ENCODE measurements at regions not wholly inside any gene's neighbourhood (a gene's known extent, or its start where the extent isn't known, plus 50 kb on each side); places are given as distances from the start of the nearest gene placed in this dataset.

DNA sequence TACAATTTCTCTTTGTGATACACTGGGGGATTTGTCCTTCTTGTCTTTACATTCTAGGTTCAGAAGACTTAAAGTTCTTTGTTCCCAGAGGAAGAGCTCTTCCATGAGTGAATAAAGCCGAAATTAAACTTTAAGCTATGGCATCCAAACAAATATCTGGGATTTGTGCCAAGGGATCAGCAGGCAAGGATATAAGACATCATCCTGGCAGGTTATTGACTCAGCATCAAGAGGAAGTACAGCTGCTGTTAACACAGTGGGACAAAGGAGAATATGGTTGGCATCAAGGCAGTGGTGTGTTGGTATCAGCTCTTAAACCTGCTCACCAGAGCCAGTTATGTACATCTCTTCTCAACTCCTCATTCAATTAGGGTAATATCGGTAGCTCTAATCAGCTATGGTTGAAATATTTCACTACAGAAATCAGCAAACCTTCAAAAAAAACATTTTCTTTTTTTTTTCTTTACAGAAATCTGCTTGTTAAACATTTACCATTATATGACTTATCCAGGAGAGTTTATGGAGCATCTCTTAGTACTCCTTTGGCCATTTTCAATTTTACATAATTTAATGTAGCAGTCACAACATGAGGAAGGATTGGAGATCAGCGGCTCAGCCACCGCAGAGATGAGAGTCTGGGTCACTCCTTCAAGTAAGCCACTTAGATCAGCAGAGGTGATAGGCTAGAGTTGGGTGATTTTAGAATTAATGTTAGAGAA lies 1198.6 kb upstream of the EPHA6 start:
- in situ Hi-C loops (cut with HindIII; ENCODE audit: low pct_unique_long_range_greater_than_20kb, low sequenced_read_pairs), result no loop called here
- no peak for DNase-seq (ENCODE audit: low read depth in 1 of 2, low spot score in 1 of 2)
- TF ChIP-seq JUND (IDR thresholded peaks at IDR 0.05; ENCODE audit: low read depth), result no peak

DNA sequence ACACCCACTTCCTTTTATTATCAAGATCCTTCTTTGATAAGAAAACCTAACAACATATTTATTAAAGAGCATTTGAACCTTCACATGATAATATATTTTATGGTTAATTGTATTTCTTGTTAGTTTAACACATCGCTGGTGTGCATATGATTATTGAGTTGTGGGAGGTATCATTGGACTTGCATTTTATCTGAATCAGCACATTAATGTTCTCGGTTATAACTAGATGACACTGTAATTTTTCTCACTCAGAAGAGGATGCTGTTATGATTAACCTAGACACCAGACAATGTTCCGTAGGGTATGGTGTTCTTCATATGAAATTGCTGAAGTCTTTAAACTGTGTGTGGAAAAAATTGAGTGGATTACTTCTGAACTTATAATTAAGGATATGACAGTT lies 1188.3 kb upstream of the EPHA6 start:
- in situ Hi-C loops (cut with HindIII; ENCODE audit: low pct_unique_long_range_greater_than_20kb, low sequenced_read_pairs), result no loop called here
- TF ChIP-seq JUND (IDR thresholded peaks at IDR 0.05; ENCODE audit: low read depth), result no peak
- no peak for DNase-seq (ENCODE audit: low read depth in 1 of 2, low spot score in 1 of 2)

DNA sequence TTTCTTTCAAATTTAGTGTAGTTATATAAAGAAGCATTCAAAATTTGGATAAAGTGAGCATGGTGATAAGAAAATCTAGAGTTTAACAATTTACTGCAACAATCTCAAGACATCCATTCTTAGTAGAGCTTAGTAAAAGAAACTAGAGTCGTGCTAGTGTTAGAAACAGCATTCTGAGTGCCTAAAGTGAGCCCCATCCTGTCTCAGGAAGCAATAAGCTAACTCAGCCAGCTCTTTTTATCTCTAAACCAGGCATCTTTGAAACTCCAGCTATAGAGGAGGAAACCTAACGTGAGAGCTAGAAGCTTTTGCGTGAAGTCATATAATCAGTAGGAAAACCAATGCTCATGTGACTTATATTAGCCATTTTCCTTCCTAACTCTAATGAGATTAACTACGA lies 1187.1 kb upstream of the EPHA6 start:
- DNase-seq (ENCODE audit: low read depth in 1 of 2, low spot score in 1 of 2), result no peak
- in situ Hi-C loops (cut with HindIII; ENCODE audit: low pct_unique_long_range_greater_than_20kb, low sequenced_read_pairs), result no loop called here
- no peak for TF ChIP-seq JUND (IDR thresholded peaks at IDR 0.05; ENCODE audit: low read depth)

DNA sequence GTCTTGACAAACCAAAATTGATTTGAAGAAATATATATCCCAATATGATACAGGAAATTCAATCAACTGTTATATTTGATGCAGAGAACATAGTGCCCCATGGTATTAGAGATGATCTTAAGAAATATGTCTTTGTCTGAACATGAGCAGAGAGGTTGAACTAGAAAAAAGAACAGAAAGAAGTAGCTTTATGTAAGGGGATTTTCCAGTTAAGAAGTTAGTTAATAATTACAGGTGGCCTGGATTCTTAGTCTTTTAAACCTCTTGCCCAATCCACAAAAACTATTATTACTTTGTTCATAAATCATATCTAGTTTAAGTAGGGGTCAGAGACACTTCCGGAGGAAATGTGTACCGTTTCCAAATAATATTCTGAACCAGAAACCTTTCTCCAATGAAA lies 1186.7 kb upstream of the EPHA6 start:
- no peak for TF ChIP-seq JUND (IDR thresholded peaks at IDR 0.05; ENCODE audit: low read depth)
- no peak for DNase-seq (ENCODE audit: low read depth in 1 of 2, low spot score in 1 of 2)
- in situ Hi-C loops (cut with HindIII; ENCODE audit: low pct_unique_long_range_greater_than_20kb, low sequenced_read_pairs), result no loop called here

DNA sequence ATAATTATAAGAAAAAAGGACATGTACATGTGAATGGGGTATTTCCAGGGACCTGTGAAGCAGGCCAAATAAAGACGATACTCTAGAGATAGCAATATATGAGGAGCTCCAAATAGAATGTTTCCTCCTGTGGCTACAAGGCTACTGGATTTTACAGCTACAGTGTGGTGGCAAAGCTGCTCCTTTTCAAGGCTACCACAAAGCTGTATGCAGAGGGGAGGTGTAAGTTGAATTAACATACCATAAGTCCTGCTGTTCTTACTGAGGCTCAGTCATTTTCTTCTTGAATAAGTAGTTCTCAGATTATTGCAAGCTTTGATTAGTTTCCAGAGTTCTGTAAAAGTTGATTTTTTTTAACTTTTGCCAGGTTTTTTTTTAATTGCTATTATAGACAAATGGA lies 1184.6 kb upstream of the EPHA6 start:
- in situ Hi-C loops (cut with HindIII; ENCODE audit: low pct_unique_long_range_greater_than_20kb, low sequenced_read_pairs), result no loop called here
- no peak for TF ChIP-seq JUND (IDR thresholded peaks at IDR 0.05; ENCODE audit: low read depth)
- DNase-seq (ENCODE audit: low read depth in 1 of 2, low spot score in 1 of 2), result no peak

DNA sequence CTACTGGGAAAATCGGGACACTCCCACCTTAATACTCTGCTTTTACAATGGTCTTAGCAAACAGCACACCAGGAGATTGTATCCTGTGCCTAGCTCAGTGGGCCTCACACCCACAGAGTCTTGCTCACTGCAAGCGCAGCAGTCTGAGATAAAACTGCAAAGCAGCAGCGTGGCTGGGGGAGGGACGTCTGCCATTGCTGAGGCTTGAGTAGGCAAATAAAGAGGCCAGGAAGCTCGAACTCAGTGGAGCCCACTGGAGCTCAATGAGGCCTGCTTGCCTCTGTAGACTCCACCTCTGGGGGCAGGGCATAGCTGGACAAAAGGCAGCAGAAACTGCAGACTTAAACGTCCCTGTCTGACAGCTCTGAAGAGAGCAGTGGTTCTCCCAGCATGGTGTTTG lies 1169.1 kb upstream of the EPHA6 start:
- in situ Hi-C loops (cut with HindIII; ENCODE audit: low pct_unique_long_range_greater_than_20kb, low sequenced_read_pairs), result no loop called here
- no peak for TF ChIP-seq JUND (IDR thresholded peaks at IDR 0.05; ENCODE audit: low read depth)
- DNase-seq (ENCODE audit: low read depth in 1 of 2, low spot score in 1 of 2), result no peak

DNA sequence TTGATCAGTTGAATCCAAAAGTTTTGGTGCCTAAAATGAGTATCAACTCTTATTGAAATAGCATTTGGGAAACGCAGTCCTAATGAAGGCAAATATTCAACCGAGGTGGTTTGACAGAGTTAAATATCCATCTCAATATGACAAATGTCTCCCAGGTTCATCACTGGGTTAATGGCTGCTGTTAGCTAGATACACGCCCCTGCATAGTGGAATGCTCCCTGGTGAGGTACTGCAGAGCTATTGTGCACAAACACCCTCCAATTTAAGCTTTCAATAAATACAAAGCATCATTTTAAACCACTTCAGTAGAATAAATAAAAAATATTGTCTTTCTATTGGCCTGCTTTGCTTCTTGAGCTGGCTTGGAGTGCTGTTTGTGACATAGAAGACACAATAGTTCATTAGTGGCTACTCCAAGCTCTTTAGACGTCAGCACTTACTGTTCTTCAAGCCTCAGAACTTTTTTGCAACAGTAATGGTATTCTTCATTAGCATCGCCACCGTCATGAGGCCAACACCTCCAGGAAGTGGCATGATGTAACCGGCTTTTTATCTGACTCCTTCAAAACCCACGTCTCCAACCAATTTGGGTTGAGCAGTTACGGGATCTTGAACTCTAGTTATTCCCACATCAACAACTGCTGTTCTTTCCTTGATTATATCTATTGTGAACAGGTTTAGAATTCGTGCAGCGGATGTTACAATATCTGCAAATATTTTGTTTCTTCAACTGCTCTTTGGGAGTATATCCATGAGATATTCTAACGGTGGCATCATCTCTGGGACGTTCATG lies 1159.6 kb upstream of the EPHA6 start:
- in situ Hi-C loops (cut with HindIII; ENCODE audit: low pct_unique_long_range_greater_than_20kb, low sequenced_read_pairs), result no loop called here
- DNase-seq (ENCODE audit: low read depth in 1 of 2, low spot score in 1 of 2), result no peak
- no peak for TF ChIP-seq JUND (IDR thresholded peaks at IDR 0.05; ENCODE audit: low read depth)

DNA sequence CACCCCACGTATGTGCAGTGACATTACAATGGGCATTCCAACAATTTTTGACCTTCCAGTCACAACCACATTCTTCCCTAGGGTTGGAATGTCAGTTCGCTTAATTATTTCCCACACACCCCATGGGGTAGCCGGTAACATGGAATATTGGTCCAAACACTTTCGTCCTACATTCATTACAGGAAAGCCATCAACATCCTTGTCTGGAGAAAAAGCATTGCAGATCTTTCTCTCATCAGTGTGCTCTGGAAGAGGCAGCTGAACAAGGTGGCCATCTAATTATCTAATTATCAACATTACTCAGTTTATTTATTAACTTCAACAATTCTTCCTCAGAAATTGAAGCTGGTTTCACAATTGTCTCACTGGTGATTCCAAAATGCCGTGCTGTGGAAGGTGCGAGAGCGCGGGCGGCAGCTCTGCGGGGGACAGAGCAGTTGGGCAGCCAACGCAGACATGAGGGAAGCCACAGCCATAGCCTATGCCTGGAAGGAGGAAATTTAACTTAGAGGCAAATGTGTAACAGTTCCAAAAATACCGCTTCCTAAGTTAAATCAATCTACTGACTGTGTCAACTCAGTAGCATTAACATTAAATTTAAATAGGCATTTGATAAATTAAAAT lies 1158.9 kb upstream of the EPHA6 start:
- in situ Hi-C loops (cut with HindIII; ENCODE audit: low pct_unique_long_range_greater_than_20kb, low sequenced_read_pairs), result no loop called here

DNA sequence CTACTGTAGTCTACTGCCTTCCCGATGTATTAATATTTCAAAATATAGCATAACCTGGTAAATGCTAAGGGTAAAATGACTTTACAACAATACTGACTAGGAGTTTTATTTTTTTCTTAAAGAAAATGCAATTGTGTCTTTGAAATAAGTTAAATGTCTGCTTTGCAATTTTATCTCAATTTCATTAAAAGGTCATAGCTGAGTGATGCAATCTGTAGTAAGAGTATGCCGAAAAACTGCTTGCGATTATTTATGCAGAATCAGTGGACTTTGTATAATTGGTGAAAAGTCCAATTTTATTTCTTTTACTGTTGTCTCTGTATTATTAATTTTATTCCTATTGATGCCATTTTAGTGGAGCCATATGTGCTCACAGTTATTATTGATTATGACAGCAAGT lies 1143.6 kb upstream of the EPHA6 start:
- DNase-seq (ENCODE audit: low read depth in 1 of 2, low spot score in 1 of 2), result no peak
- in situ Hi-C loops (cut with HindIII; ENCODE audit: low pct_unique_long_range_greater_than_20kb, low sequenced_read_pairs), result no loop called here
- no peak for TF ChIP-seq JUND (IDR thresholded peaks at IDR 0.05; ENCODE audit: low read depth)

More for the DNA sequence above, 1158.9 kb upstream of the EPHA6 start:
- no peak for DNase-seq (ENCODE audit: low read depth in 1 of 2, low spot score in 1 of 2)
- TF ChIP-seq JUND (IDR thresholded peaks at IDR 0.05; ENCODE audit: low read depth), result no peak

DNA sequence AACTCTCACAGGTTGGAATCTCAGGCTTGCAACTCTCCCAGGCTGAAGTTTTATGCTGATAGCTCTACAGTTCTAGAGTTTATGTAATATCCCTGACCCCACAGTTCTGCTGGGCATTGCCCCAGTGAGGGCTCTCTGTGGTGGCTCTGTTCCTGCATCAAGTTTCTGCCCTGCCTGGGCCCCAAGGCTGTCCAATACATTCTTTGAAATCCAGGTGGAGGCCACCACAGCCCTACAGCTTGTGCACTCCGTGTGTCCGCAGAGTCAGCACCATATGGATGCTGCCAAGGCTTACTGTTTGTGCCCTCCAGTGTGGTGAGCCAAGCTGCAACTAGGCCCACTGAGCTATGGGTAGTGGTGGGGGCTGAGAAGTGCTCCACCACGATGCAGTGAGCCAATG lies 1141.2 kb upstream of the EPHA6 start:
- no peak for DNase-seq (ENCODE audit: low read depth in 1 of 2, low spot score in 1 of 2)
- in situ Hi-C loops (cut with HindIII; ENCODE audit: low pct_unique_long_range_greater_than_20kb, low sequenced_read_pairs), result no loop called here
- TF ChIP-seq JUND (IDR thresholded peaks at IDR 0.05; ENCODE audit: low read depth), result no peak

DNA sequence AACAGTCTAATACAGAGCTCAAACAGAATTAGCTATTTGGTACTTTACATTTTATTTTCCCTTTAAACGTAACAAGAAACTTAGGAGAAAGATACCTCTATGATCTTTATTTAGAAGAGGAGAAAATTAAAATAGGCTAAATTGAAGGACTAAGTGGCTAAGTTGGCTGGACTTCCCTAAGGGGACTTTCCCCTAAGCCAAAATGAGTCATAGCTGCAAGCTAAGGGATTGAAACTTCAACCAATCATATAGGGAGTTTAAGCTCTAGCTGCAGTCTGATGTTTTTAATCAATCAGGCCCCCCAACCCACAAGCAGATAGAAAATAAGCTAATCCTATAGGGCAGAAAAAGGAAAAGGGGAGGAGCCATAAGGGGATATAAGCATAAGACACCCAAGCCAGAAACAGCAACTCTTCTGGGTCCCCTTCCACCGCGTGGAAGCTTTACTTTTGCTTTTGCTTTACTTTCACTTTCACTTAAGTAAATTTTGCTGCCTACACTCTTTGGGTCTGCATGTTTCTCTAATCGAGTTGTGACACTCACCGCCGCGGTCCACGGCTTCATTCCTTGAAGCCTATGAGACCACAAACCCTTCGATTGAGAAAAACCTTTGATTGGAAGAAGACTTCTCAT lies 1108.5 kb upstream of the EPHA6 start:
- DNase-seq (ENCODE audit: low read depth in 1 of 2, low spot score in 1 of 2), result peak in 1 of 2 experiments; percentile 59
- in situ Hi-C loops (cut with HindIII; ENCODE audit: low pct_unique_long_range_greater_than_20kb, low sequenced_read_pairs), result no loop called here
- TF ChIP-seq JUND (IDR thresholded peaks at IDR 0.05; ENCODE audit: low read depth), result no peak

DNA sequence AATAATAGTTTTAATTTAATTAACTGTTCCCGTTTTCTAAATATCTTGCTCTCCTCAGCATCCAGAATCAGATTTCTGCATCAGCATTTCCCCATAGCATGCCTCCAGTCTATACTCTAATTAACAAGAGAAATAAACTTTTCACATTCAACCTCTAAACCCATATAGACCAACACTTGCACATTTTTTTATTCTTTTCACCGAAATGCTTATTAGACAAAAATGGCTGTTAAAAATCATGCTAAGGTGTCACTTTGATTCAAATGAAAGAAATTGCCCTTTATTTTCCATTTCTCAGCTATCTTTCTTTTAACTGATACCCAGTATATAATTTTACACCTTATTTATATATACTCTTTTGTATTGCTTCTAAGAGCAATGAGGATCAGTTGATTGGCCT lies 1107.1 kb upstream of the EPHA6 start:
- in situ Hi-C loops (cut with HindIII; ENCODE audit: low pct_unique_long_range_greater_than_20kb, low sequenced_read_pairs), result no loop called here
- TF ChIP-seq JUND (IDR thresholded peaks at IDR 0.05; ENCODE audit: low read depth), result no peak
- no peak for DNase-seq (ENCODE audit: low read depth in 1 of 2, low spot score in 1 of 2)

DNA sequence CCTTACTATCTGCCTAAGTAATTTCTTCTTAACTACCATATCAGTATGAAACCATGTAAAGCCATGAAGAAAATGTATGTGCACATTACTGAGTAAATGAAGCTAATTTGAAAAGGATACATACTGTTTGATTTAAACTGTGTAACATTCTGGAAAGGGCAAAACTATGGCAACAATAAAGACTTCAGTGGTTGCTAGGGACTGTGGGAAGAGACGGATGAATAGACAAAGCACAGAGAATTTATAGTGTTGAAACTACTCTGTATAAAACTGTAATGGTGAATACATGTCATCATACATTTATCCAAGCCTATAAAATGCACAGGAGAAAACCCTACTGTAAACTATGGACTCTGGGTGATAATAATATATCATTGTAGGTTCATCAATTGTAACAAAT lies 1103.7 kb upstream of the EPHA6 start:
- in situ Hi-C loops (cut with HindIII; ENCODE audit: low pct_unique_long_range_greater_than_20kb, low sequenced_read_pairs), result no loop called here

More for the DNA sequence above, 1103.7 kb upstream of the EPHA6 start:
- no peak for DNase-seq (ENCODE audit: low read depth in 1 of 2, low spot score in 1 of 2)
- no peak for TF ChIP-seq JUND (IDR thresholded peaks at IDR 0.05; ENCODE audit: low read depth)

All from T47D (cell line).